ENCODE measurements at regions not wholly inside any gene's neighbourhood (a gene's known extent, or its start where the extent isn't known, plus 50 kb on each side); places are given as distances from the start of the nearest gene placed in this dataset.

GRCh38 chr12:97323154-97323553, 139.4 kb upstream of the RMST start:
- in situ Hi-C loops (cut with MboI; ENCODE audit: low pct_unique_long_range_greater_than_20kb in 2 of 9, low sequenced_read_pairs in 9 of 9, unreplicated experiment in 9 of 9) = loop anchor here in 3 of 9 experiments (25.0 kb wide), 4 partner anchors 186 to 1064 kb away; no protein-coding TSS in a partner anchor
- 0 to 100% (median 60%) methylated on average over 1 to 4 of the region's 4 CpGs; no CpG with 5 or more reads in 1 of the 10 experiments for WGBS, 10 experiments
- no peak overlapping the region for H3K27ac ChIP-seq

DNA sequence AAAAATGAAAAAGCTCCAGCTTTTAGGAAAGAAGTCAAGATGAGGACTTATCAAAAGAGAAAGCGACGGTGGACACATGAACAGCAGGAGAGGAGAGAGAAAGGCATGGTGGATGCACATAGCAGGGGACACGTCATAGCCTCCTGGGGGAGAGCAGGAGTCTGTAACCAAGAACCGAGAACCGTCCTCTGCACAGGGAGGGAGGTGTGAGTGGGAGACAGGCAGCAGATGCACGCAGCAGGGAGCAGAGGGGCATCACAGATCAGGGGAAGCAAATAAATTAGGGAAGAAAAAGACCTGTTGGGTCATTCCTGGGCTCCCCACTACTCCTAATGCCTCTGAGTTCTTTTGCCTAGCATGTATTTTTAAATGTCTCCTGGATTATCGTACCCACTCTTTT, 138.1 kb upstream of the RMST start:
- Histone ChIP-seq H3K4me3 (no peak overlapping the region), H3K27ac (no peak overlapping the region), H3K4me1 (replicated peaks in 1 of 2) (peaks cover 6 to 7% of the 10 kb centered on the region in 2 donors)
- peak in 3 of 8 experiments; percentile 27 to 36 (median 33) for ATAC-seq (replicated peaks in 6 of 8)
- in situ Hi-C loops (cut with MboI; ENCODE audit: low pct_unique_long_range_greater_than_20kb in 2 of 9, low sequenced_read_pairs in 9 of 9, unreplicated experiment in 9 of 9) = loop anchor here in 3 of 9 experiments (25.0 kb wide), 4 partner anchors 187 to 1063 kb away; no protein-coding TSS in a partner anchor
- WGBS, 10 experiments = 0 to 100% (median 71%) methylated on average over 1 to 6 of the region's 7 CpGs

More at GRCh38 chr12:97323154-97323553, 139.4 kb upstream of the RMST start:
- H3K4me1 ChIP-seq (replicated peaks in 1 of 2) = peaks cover 6 to 7% of the 10 kb centered on the region in 2 donors
- H3K4me3 ChIP-seq = no peak overlapping the region
- ATAC-seq (replicated peaks in 6 of 8) = no peak

- Histone ChIP-seq H3K4me1 (replicated peaks in 1 of 2) (peaks cover 0 to 2% of the 10 kb centered on the region in 2 donors), H3K27ac (no peak overlapping the region), H3K4me3 (no peak overlapping the region)
- WGBS, 10 experiments = 0 to 100% (median 50%) methylated on average over 1 to 4 of the region's 4 CpGs; no CpG with 5 or more reads in 1 of the 10 experiments
- in situ Hi-C loops (cut with MboI; ENCODE audit: low pct_unique_long_range_greater_than_20kb in 2 of 9, low sequenced_read_pairs in 9 of 9, unreplicated experiment in 9 of 9) = no loop called here
- no peak for ATAC-seq (replicated peaks in 6 of 8)
These were observed 127.5 kb upstream of the RMST start for GRCh38 chr12:97335115-97335514.

GRCh38 chr12:97336900-97337751, 125.5 kb upstream of the RMST start:
- Histone ChIP-seq H3K4me3 (no peak overlapping the region), H3K27ac (no peak overlapping the region), H3K4me1 (replicated peaks in 1 of 2) (peaks cover 0 to 2% of the 10 kb centered on the region in 2 donors)
- ATAC-seq (replicated peaks in 6 of 8) = no peak
- in situ Hi-C loops (cut with MboI; ENCODE audit: low pct_unique_long_range_greater_than_20kb in 2 of 9, low sequenced_read_pairs in 9 of 9, unreplicated experiment in 9 of 9) = no loop called here
- WGBS, 10 experiments = 3 to 100% (median 76%) methylated on average over 1 to 7 of the region's 7 CpGs

DNA sequence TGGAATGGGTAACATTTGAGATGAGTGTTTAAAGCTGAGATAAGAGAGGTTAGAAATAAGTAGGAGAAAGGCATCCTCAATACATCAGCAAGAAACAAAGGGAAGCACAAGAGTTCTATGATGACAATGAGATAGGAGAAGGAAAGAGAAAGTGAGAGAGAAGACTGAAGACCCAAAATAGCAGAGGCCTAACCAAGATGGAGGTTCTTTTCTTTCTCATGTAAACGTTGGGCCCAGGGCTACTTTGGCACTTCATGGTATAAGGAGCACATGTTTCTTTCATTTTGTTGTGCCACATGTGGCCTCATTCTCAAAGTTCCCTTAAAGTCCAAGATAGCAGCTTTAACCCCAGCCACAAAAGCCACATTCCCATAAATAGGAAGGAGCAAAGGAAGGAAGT, 120.5 kb upstream of the RMST start:
- ATAC-seq (replicated peaks in 6 of 8) = no peak
- in situ Hi-C loops (cut with MboI; ENCODE audit: low pct_unique_long_range_greater_than_20kb in 2 of 9, low sequenced_read_pairs in 9 of 9, unreplicated experiment in 9 of 9) = no loop called here
- no peak overlapping the region for H3K27ac ChIP-seq
- WGBS, 10 experiments = 0 to 50% (median 17%) methylated on average over 1 of the region's 1 CpG; no CpG with 5 or more reads in 4 of the 10 experiments
- H3K4me1 ChIP-seq (replicated peaks in 1 of 2) = no peaks in the 10 kb centered on the region
- H3K4me3 ChIP-seq = no peak overlapping the region

DNA sequence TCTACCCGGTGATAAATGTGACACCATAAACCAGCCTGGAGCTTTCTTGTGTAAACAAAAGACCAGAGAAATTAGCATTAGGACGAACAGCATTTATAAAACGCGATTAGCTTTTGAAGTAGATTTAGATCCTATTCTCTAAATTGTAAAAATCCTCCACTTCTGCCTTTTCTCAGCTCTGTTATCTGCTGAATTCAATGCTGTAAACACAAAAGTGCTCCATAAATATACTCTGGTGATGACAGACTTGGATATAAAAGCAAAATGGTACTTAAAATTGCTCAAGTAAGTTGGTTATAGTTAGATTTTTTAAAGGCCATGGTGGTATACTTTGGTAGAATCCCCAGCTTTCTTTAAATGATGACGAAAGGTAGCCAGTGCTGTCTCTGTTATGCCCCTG, 114.6 kb upstream of the RMST start:
- in situ Hi-C loops (cut with MboI; ENCODE audit: low pct_unique_long_range_greater_than_20kb in 2 of 9, low sequenced_read_pairs in 9 of 9, unreplicated experiment in 9 of 9) = no loop called here
- no peak overlapping the region for H3K27ac ChIP-seq
- 3 to 72% (median 62%) methylated on average over 2 to 5 of the region's 5 CpGs; no CpG with 5 or more reads in 1 of the 10 experiments for WGBS, 10 experiments
- peaks cover 5 to 10% of the 10 kb centered on the region in 2 donors for H3K4me1 ChIP-seq (replicated peaks in 1 of 2)
- ATAC-seq (replicated peaks in 6 of 8) = peak in 1 of 8 experiments; percentile 42
- H3K4me3 ChIP-seq = no peak overlapping the region

DNA sequence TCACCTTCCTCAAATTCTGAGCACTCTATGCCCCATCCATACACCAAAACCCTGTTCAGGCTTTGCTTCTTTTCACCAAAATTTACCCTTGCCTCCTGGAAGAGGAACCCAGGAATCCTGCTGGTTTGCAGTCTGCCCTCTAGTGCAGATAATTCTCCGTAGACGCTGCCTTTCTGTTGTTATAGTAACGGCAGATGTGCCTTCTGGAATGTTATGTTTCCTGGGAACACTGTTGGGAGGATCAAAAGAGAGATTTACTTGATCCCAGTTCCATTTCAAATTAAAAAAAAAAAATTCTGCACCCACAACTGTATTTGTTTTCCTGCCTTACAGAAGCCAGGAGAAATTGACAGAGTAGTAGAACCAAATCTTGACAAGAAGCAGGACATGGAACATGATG, 104.2 kb upstream of the RMST start:
- ATAC-seq (replicated peaks in 6 of 8) = peak in 5 of 8 experiments; percentile 1 to 39 (median 14)
- in situ Hi-C loops (cut with MboI; ENCODE audit: low pct_unique_long_range_greater_than_20kb in 2 of 9, low sequenced_read_pairs in 9 of 9, unreplicated experiment in 9 of 9) = no loop called here
- H3K4me3 ChIP-seq = no peak overlapping the region
- no peak overlapping the region for H3K27ac ChIP-seq
- WGBS, 10 experiments = 0 to 67% (median 41%) methylated on average over 1 to 3 of the region's 3 CpGs; no CpG with 5 or more reads in 5 of the 10 experiments
- peaks cover 20 to 22% of the 10 kb centered on the region in 2 donors for H3K4me1 ChIP-seq (replicated peaks in 1 of 2)

GRCh38 chr12:97359021-97359690, 103.4 kb upstream of the RMST start:
- ATAC-seq (replicated peaks in 6 of 8) = peak in 5 of 8 experiments; percentile 85 to 95 (median 90)
- Histone ChIP-seq H3K4me3 (no peak overlapping the region), H3K27ac (no peak overlapping the region), H3K4me1 (replicated peaks in 1 of 2) (peaks cover 20 to 22% of the 10 kb centered on the region in 2 donors)
- 0 to 83% (median 43%) methylated on average over 1 to 5 of the region's 5 CpGs; no CpG with 5 or more reads in 1 of the 10 experiments for WGBS, 10 experiments
- in situ Hi-C loops (cut with MboI; ENCODE audit: low pct_unique_long_range_greater_than_20kb in 2 of 9, low sequenced_read_pairs in 9 of 9, unreplicated experiment in 9 of 9) = no loop called here

DNA sequence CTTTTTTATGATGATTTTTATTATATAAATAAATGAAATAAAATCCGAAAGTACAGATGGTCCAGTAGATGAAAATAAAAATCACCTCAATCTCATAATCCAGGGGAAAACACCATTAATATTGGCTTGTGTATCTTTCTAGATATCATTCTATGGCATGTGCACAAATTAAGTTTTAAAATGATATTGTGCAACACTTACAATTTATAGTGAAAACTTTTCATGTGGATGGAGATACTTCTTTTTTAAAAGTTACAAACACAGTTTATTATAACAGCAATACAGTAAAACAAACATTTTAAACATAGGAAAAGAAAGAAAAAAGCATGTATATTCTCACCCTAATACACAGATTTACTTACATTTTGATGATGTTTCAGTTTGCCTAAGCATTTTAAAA, 98.9 kb upstream of the RMST start:
- 14 to 86% (median 38%) methylated on average over 1 of the region's 1 CpG; no CpG with 5 or more reads in 1 of the 10 experiments for WGBS, 10 experiments
- in situ Hi-C loops (cut with MboI; ENCODE audit: low pct_unique_long_range_greater_than_20kb in 2 of 9, low sequenced_read_pairs in 9 of 9, unreplicated experiment in 9 of 9) = no loop called here
- Histone ChIP-seq H3K4me3 (no peak overlapping the region), H3K27ac (no peak overlapping the region), H3K4me1 (replicated peaks in 1 of 2) (peaks cover 11 to 12% of the 10 kb centered on the region in 2 donors)
- no peak for ATAC-seq (replicated peaks in 6 of 8)

DNA sequence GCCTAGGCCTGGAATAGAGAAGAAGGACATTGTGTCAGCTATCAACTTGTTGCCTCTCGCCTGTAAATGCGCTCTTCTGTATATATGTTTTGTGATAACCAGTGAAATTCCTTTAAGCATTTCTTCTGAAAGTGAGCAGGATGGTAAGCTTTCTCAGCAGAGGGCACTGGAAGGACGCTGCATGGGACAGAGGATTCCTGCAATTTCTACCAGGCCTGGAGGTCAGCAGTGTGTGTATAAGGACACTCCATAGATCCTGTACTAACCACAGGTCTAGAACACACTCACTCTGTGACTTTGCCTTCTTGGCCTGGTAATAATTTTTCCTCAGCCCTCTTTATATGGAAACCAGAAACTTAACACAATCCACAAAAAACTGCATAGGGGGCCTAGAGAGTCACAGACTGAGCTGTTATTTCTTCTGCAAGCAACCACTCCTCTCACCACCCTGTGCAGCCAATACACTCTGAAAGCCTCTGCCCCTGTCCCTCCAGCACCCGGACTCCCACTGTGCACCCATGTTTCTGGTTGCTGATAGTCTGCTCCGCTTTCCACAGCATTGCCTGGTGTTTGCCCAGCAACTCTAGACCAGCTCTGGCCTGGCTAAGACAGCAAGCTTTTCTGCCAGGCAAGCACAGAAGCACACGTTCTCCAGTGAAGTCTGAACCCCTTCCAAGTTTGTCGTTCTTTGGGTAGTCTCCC, 94.0 kb upstream of the RMST start:
- peak in 1 of 8 experiments; percentile 52 for ATAC-seq (replicated peaks in 6 of 8)
- H3K27ac ChIP-seq = no peak overlapping the region
- 0 to 100% (median 54%) methylated on average over 1 to 5 of the region's 7 CpGs for WGBS, 10 experiments
- in situ Hi-C loops (cut with MboI; ENCODE audit: low pct_unique_long_range_greater_than_20kb in 2 of 9, low sequenced_read_pairs in 9 of 9, unreplicated experiment in 9 of 9) = no loop called here
- H3K4me1 ChIP-seq (replicated peaks in 1 of 2) = no peaks in the 10 kb centered on the region
- no peak overlapping the region for H3K4me3 ChIP-seq

DNA sequence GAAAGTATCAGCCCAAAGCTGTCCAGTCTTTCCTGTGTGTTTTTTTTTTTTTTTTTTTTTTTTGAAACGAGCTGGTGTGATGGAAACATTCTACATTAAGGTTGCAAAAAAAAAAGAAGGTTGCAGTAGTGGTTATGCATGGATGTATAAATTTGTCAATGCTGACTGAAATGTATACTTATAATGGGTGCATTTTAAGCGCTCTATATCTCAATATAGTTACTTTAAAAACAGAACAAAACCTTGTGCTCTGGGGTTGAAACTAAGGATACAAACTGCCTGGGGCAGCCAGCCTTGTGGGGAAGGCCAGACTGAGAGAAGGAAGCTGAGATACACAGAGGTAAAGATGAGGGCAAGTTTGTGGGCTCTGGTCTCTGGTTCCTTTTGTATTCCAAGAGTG, 87.3 kb upstream of the RMST start:
- WGBS, 10 experiments = 0 to 92% (median 53%) methylated on average over 2 of the region's 2 CpGs; no CpG with 5 or more reads in 4 of the 10 experiments
- H3K4me3 ChIP-seq = no peak overlapping the region
- no peaks in the 10 kb centered on the region for H3K4me1 ChIP-seq (replicated peaks in 1 of 2)
- H3K27ac ChIP-seq = no peak overlapping the region
- no peak for ATAC-seq (replicated peaks in 6 of 8)
- in situ Hi-C loops (cut with MboI; ENCODE audit: low pct_unique_long_range_greater_than_20kb in 2 of 9, low sequenced_read_pairs in 9 of 9, unreplicated experiment in 9 of 9) = no loop called here

DNA sequence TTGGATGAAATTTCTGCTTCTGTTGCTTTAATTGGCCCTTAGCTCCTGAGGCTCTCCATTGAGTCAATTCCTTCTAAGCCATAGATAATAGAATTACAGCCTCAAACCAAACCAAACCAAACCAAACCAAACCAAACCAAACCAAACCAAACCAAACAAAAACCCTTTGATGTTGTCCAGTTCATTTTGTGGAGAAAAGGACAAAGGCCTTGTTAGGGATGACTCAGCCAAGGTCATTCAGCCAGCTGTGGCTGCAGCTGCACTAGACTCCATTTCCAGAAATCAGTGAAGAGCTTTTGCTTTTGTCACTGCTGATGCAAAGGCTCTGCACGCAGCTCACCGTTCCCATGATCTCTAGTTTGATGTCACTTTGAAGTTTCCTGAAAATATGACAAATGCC, 82.2 kb upstream of the RMST start:
- in situ Hi-C loops (cut with MboI; ENCODE audit: low pct_unique_long_range_greater_than_20kb in 2 of 9, low sequenced_read_pairs in 9 of 9, unreplicated experiment in 9 of 9) = no loop called here
- no peaks in the 10 kb centered on the region for H3K4me1 ChIP-seq (replicated peaks in 1 of 2)
- ATAC-seq (replicated peaks in 6 of 8) = no peak
- no peak overlapping the region for H3K4me3 ChIP-seq
- 48 to 90% (median 80%) methylated on average over 1 to 2 of the region's 2 CpGs; no CpG with 5 or more reads in 7 of the 10 experiments for WGBS, 10 experiments
- H3K27ac ChIP-seq = no peak overlapping the region
